ENCODE measurements at regions not wholly inside any gene's neighbourhood (a gene's known extent, or its start where the extent isn't known, plus 50 kb on each side); places are given as distances from the start of the nearest gene placed in this dataset.

DNA sequence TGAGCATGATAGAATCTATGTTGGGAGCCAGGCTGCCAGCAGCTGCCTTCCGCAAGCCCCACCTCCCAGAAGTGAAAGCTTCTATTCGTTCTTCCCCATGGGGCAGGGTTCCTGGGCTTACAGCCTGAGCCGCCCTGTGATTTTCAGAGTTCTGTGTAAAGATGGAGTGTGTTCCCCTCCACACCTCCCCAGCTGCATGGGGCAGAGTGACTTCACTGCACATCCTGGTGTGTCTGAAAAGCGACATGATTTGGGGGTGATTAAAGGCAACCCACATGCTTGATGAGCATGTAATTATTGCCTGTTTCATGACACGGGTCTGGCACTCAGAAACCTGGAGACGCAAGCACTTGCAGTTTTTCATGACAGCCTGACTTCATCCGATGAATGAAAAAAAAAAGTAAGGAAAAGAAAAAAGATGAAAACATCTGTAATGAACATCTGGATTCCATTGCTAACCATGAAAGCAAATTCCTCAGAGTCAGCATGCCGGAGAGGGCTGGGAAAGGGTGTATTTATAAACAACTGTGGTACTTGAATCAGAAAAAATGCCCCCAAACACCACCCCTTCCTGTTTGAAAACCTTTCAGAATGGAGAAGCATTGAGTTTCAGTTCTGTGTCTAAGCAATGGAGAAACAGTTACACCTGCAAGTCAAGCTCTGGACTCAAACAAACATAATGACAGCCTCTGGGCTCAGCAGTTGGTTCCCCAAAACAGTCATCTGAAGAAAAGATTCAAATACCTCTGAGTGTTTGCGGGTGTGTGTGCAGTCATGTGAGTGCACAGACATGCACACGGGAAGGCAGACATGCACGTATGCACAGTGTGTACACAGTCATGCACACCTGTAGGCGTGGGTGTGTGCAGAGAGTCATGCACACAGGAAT lies 266.0 kb downstream of the ENGASE start:
- no peak for DNase-seq

DNA sequence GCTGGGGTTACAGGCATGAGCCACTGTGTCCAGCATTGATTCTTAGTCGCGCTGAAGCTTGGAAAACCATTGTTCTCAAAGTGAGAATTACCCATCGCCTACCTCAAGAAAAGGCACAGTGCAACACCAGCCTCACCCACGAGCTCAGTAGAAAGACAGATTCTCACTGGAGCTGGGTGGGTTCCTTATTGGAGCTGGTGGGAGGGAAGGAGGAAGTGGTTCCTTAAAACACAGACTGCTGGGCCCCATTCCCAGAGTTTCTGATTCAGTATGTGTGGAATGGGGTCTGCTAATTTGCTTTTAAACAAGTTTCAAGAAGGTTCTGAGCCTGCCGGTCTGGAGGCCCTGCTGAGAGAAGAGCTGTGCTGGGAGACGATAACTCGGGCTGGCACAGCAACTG lies 264.7 kb downstream of the ENGASE start:
- no peak for DNase-seq

DNA sequence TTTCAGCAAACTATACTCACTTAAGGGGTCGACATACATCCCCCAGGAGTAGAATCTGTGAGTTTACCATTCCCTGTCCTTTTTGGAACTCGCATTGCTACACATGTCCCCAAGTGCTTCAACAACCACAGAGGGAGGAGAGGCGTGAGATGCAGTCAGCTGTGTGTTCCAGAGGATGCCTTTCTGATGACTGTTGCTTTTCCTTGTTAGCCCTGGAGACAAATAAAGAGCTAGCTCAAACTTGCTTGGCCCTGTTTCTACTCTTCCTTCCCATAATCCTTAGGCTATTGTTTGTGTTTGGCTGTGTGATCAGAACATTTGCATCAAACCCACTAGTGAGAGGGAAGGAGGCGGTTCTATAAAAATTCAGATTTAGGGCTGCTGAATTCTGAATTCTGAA lies 264.0 kb downstream of the ENGASE start:
- no peak for DNase-seq

DNA sequence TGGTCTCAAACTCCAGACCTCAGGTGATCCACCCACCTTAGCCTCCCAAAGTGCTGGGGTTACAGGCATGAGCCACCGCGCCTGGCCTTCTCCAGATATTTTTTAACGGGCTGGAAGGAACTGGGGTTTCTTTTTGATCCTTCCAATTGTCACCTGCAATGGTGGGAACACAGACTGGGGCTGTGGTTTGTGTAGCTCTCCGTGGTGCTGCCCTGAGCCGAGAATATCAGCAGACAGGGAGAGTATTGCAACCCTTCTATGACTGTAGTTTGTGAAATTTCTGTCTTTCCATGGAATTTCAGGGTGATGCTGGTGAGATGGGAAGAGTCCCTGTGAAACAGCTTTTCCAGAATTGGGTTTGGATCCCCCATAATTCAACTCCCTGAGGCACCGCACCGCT lies 263.5 kb downstream of the ENGASE start:
- DNase-seq: no peak

GRCh38 chr17:79337053-79337452 lies 262.4 kb downstream of the ENGASE start:
- DNase-seq: no peak

DNA sequence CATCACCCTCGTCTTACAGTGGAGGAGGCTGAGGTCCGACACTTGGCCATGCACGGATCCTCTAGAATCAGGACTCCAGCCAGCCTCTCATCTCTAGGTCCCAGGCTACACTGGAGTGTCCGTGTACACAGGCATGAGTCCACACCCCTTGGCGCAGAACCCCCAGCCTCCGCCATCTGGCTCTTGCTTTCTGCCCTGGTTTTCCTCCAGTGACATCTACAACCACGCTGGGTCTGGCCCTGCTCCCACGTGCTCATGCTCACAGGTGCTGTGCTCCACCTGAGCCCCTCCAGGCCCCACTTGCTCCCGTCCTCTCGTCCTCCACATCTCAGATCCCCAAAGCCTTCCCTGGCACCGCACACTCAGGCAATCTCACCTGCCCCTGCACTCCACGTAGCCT lies 260.8 kb downstream of the ENGASE start:
- no peak for DNase-seq

DNA sequence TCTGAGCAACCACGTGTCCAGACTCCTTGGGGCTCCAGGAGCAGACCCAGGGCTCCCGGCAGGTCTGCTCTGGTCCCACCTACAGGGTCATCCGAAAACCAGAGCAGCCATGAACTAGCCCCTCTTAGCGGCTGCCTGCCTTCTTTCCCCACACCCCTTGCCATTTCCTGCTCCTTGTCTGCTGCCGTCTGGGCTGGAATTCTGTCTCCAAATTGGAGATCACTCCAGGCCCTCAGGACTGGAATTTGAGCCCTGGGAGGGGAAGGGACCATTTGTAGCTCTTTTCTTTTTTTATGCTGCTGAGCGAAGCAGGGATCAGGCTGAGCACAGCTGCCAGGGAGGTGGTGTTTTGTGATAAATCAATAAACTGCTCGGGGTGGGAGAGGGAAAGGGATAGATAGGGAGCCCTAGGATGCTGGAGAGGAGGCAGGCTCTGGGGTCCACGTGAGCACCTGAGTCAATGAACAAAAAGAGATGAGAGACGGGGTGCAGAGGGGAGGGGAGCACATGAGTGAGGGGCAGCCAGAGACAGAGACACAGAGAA lies 257.5 kb downstream of the ENGASE start:
- peak; percentile 22 for DNase-seq

GRCh38 chr17:79331492-79331891 lies 256.9 kb downstream of the ENGASE start:
- no peak for DNase-seq

GRCh38 chr17:79330696-79331095 lies 256.1 kb downstream of the ENGASE start:
- DNase-seq: no peak

DNA sequence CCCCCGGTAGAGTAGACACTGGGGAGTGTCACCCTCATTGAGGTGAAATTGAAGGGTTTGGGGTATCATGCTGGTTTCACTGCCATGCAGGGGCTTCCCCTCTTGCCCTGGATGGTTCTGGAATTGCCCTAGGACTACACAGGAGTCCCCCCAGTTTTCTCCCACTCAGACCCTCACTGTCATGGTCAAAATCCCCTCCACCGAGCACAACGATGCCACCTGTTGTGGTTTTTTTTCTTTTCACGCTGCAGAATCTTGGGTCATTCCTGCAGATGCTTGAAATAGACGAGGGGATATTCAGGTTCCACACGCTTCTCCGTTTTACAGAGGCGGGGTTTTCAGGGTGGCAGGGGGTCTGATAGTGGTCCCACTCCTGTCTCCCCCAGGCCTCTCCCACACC lies 255.6 kb downstream of the ENGASE start:
- DNase-seq: no peak

GRCh38 chr17:79326814-79327213 lies 252.2 kb downstream of the ENGASE start:
- DNase-seq: no peak

GRCh38 chr17:79325709-79326430 lies 251.2 kb downstream of the ENGASE start:
- peak; percentile 83 for DNase-seq

- no peak for DNase-seq
Measured at GRCh38 chr17:79324194-79324593, 249.6 kb downstream of the ENGASE start.

- no peak for DNase-seq
Measured at GRCh38 chr17:79323566-79323965, 248.9 kb downstream of the ENGASE start.

- DNase-seq: no peak
Measured at GRCh38 chr17:79322211-79323123, 247.8 kb downstream of the ENGASE start.

DNA sequence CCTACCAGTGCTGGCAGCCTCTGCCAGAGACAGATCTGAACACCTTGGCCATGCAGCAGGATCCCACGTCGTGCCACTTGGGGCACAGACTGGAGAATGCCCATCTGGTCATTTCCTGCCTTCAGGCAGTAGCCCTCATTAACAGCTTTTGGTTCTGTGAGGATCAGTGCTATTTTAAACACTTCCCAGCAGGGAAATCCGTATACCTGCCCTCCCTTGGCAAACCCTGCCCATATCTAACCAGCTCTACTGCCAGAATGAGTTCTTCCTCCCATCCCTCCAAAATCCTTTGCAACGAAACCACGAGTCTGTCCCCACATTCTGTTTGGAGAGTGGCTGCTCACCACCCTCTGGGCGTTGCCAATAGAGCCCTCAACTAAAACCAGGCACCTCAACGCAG lies 245.7 kb downstream of the ENGASE start:
- no peak for DNase-seq

GRCh38 chr17:79317916-79318315 lies 243.3 kb downstream of the ENGASE start:
- no peak for DNase-seq

DNA sequence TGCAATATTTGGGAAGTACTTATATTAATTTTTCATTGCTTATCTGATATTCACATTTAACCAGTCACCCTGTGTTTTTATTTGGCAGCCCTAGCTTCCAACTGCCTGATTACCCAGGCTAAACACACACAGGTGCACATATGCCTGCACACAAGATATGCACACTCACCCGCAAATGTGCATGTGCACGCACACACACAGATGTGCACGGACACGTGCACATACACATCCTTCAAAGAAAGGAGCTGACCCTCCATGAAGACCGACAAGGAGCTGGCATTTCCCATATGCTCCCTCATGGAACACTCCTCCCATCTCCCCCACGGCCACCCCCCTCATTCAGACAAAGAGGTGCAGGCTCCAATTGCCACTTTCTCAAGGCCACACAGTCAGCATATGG lies 242.2 kb downstream of the ENGASE start:
- no peak for DNase-seq

DNA sequence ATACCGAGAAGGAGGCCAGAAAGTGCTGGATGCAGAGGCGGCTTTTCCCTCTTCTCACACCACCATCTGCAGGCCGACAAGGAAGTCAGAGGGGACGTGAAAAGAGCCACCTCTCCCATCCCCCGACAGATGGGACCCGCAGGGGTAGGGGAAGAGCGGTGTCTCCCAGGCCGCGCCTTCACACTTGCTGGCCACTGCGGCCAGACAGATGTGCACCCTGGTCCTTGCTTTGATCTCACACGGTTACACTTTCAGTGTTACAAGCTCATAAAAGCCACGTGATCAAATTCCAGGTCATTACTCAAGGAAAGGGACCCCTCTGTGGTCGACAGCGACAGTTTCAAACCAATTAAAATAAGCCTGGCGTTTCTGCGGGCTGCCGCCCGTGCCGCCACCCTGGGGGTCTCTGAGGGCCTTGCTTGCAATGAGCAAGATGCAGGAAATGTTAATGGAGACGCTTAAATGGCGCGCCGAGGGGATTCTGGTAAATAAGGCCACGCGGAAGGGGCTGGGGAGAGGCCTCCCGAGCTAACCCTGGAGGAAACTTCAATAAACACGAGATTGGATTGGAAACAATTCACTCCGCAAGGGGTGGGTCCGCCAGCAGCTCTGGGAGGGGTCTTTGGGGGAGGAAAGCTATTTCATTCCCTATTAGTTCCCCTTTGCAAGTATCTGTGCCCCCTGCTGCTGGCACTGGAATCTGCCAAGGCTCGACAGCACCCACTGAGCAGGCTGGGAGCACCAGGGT lies 240.9 kb downstream of the ENGASE start:
- peak; percentile 48 for DNase-seq

DNA sequence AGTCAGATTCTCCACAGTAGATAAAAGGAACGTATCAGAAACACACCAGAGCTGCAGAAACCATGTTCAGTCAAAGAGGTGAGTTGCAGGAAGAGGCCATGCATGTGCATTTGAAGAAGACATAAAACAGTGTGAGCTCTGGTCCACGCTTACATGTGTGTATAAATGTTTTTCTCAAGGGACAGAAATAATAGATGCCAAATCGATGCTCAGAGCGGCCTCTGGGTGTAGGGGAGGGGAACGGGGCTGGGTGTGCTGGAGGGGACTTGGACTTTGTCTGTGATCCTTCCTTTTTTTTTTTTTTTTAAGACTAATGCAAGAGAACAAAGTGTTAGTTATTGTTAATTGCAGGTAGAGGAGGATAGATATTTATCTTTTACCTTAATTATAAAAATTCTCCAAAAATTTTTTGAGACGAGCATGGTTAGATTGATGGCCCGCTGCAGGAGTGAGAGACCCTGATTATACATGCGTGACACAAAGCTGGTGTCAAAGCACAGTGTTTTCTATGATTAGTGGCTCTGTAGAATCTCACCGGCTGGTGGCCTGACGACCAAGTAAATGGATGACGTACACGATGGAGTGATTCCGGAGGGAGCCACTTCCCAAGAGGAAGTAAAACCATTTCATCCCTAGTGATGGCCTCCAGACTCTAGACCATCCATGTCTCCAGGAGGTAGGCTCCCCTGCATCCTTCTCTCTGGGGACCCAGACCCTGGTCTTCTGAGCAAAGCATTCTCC lies 240.2 kb downstream of the ENGASE start:
- no peak for DNase-seq

GRCh38 chr17:79311373-79311772 lies 236.7 kb downstream of the ENGASE start:
- DNase-seq: no peak
